A673 (cell line): ENCODE measurements at regions not wholly inside any gene's neighbourhood (a gene's known extent, or its start where the extent isn't known, plus 50 kb on each side); places are given as distances from the start of the nearest gene placed in this dataset.

ENCODE experiments used
- BruUV-seq: library from RNA; stranded (reverse); fragments of 400-500 nt; replicated peaks from 2 replicates; lab custom pipeline; 2021; lab: Mats Ljungman, UMichigan
- CTCF ChIA-PET: fragments of 300-600 bp; sonication (Branson Sonifier 250); formaldehyde crosslinking; loops from one replicate; lab custom pipeline; 2022; ENCODE audit warnings: antibody characterized with exemption; lab: Charles Lee
- POLR2A ChIA-PET: fragments of 300-600 bp; sonication (Branson Sonifier 250); formaldehyde crosslinking; loops from one replicate; lab custom pipeline; 2022; ENCODE audit warnings: antibody characterized with exemption; ENCODE audit not compliant: low non-redundant PET; lab: Charles Lee
- DNase-seq: peaks from one replicate; pipeline ENCODE4 v3.0.0-alpha.2; 2015; ENCODE audit warnings: low spot score
- H3K27ac ChIP-seq: fragments of 200-600 bp; sonication (generic); 2 replicates; pipeline ENCODE4 v1.5.1; 2016; ENCODE audit warnings: mixed run types, low read depth, mild to moderate bottlenecking, mixed read lengths, antibody characterized with exemption, low read length; ENCODE audit not compliant: poor library complexity, severe bottlenecking
- H3K27me3 ChIP-seq: fragments of 200-600 bp; sonication (generic); replicated peaks from 2 replicates; pipeline ENCODE4 v1.6.1; 2017; ENCODE audit warnings: mixed run types, low read depth, mild to moderate bottlenecking, mixed read lengths, antibody characterized with exemption, low read length; ENCODE audit not compliant: insufficient read depth, poor library complexity
- H3K36me3 ChIP-seq: fragments of 200-600 bp; sonication (generic); 2 replicates; pipeline ENCODE4 v1.6.1; 2016; ENCODE audit warnings: mixed run types, mild to moderate bottlenecking, mixed read lengths, antibody characterized with exemption, low read length; ENCODE audit not compliant: insufficient read depth, poor library complexity, severe bottlenecking
- H3K4me1 ChIP-seq: fragments of 200-600 bp; sonication (generic); 2 replicates; pipeline ENCODE4 v1.6.1; 2017; ENCODE audit warnings: mixed run types, mild to moderate bottlenecking, mixed read lengths, antibody characterized with exemption, low read length; ENCODE audit not compliant: insufficient read depth, poor library complexity, severe bottlenecking
- H3K4me3 ChIP-seq: fragments of 200-600 bp; sonication (generic); 2 replicates; pipeline ENCODE4 v1.5.1; 2016; ENCODE audit warnings: low read depth, mixed run types, mild to moderate bottlenecking, mixed read lengths, low read length; ENCODE audit not compliant: poor library complexity, severe bottlenecking
- H3K9me3 ChIP-seq: fragments of 200-600 bp; sonication (generic); 2 replicates; pipeline ENCODE4 v1.6.1; 2016; ENCODE audit warnings: mixed run types, low read depth, mild to moderate bottlenecking, mixed read lengths, antibody characterized with exemption, low read length; ENCODE audit not compliant: poor library complexity, severe bottlenecking
- EZH2 ChIP-seq: fragments of 200-600 bp; sonication (generic); IDR thresholded peaks from 2 replicates; pipeline ENCODE4 v1.6.1; 2017; ENCODE audit warnings: borderline replicate concordance, low read depth, mild to moderate bottlenecking, mixed read lengths, antibody characterized with exemption, low read length; ENCODE audit not compliant: poor library complexity, severe bottlenecking
- intact Hi-C: fragments of 100-400 bp; cut with micrococcal nuclease; formaldehyde crosslinking; loops from one replicate; pipeline ENCODE4 v1.10.0; 2022; ENCODE audit not compliant: unreplicated experiment
- TF ChIP-seq, protein P1 (sequence below): fragments of 300-800, 200-600 bp; sonication (generic); conservative IDR thresholded peaks from 2 replicates; pipeline ENCODE4 v1.5.1; 2017; ENCODE audit warnings: low read depth, mild to moderate bottlenecking, antibody characterized with exemption, low read length, moderate library complexity, mixed read lengths

- intact Hi-C loops, result no loop called here
- Histone ChIP-seq H3K27ac (no peak overlapping the region), H3K9me3 (no peaks in the 10 kb centered on the region), H3K27me3 (no peaks in the 10 kb centered on the region), H3K4me1 (no peaks in the 10 kb centered on the region), H3K36me3 (no peaks in the 10 kb centered on the region), H3K4me3 (no peak overlapping the region)
- CTCF ChIA-PET, result no interaction called here
- no TSS peak for BruUV-seq
- no peak for TF ChIP-seq EZH2
- TF ChIP-seq, protein P1, sequence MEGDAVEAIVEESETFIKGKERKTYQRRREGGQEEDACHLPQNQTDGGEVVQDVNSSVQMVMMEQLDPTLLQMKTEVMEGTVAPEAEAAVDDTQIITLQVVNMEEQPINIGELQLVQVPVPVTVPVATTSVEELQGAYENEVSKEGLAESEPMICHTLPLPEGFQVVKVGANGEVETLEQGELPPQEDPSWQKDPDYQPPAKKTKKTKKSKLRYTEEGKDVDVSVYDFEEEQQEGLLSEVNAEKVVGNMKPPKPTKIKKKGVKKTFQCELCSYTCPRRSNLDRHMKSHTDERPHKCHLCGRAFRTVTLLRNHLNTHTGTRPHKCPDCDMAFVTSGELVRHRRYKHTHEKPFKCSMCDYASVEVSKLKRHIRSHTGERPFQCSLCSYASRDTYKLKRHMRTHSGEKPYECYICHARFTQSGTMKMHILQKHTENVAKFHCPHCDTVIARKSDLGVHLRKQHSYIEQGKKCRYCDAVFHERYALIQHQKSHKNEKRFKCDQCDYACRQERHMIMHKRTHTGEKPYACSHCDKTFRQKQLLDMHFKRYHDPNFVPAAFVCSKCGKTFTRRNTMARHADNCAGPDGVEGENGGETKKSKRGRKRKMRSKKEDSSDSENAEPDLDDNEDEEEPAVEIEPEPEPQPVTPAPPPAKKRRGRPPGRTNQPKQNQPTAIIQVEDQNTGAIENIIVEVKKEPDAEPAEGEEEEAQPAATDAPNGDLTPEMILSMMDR, result no peak
- POLR2A ChIA-PET, result no interaction called here
- no peak for DNase-seq
Measured at GRCh38 chr13:73258406-73258805, 199.6 kb downstream of the KLF5 start.

DNA sequence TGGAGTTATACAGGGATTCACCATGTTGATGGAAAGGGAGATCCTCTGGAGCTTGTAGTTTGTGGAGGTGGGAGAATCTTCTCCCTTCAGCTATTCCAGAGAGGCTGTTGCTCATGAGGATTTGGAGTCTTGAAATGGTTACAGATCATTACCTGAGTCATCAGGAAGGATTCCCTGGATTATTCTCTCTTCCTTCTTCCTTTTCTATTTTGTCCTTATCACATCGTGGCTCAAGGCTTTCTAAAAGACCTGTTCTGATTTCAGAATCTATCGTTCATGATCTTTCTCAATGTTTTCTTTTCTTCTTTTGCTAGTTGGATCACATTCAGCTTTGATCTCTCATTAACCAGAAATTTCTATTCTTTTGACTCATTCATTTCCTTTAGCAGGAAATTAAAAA, 196.0 kb downstream of the KLF5 start:
- H3K4me1 ChIP-seq, result no peaks in the 10 kb centered on the region
- no peak overlapping the region for H3K4me3 ChIP-seq
- intact Hi-C loops, result no loop called here
- no TSS peak for BruUV-seq
- ChIA-PET POLR2A (no interaction called here), CTCF (no interaction called here)
- TF ChIP-seq EZH2, result no peak
- TF ChIP-seq, protein P1, result no peak
- H3K27me3 ChIP-seq, result no peaks in the 10 kb centered on the region
- no peak overlapping the region for H3K27ac ChIP-seq
- DNase-seq, result no peak
- no peaks in the 10 kb centered on the region for H3K9me3 ChIP-seq
- no peaks in the 10 kb centered on the region for H3K36me3 ChIP-seq

DNA sequence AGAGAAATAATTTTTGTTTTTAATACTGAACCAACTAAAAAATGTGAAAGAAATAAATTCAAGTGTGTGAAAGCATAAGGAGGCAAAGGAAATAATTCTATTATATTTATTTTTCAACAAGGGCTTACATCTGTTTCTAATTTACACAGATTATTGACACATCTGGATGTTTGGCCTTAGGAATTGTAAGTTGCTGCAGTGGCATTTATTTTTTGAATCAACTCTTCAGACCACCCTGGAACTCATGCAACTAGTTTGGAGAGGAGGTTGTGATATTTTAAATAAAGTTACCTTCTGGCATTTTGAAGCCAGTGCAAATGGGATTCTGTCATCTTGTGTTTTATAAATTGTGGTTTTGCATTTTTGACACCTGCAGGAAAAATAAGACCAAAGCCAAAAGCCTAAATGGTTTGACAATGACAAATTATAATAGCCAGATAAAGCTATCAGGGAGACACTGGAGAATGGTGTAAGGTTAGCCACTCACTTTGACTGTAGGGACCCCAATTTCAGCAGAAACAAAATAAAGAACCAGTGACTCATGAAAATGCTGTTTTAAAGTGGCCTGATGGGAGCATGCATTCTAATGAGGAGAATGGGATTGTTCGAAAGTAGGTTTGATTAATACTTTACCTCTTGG, 192.9 kb downstream of the KLF5 start:
- intact Hi-C loops, result no loop called here
- Histone ChIP-seq H3K27me3 (no peaks in the 10 kb centered on the region), H3K9me3 (no peaks in the 10 kb centered on the region), H3K4me1 (no peaks in the 10 kb centered on the region), H3K36me3 (no peaks in the 10 kb centered on the region), H3K27ac (no peak overlapping the region), H3K4me3 (no peak overlapping the region)
- ChIA-PET CTCF (no interaction called here), POLR2A (no interaction called here)
- no TSS peak for BruUV-seq
- DNase-seq, result no peak
- no peak for TF ChIP-seq EZH2
- TF ChIP-seq, protein P1, result no peak
